NCI-H2107 treated with DMSO at 0.1 percent for 48 hours (cell line): ENCODE measurements at regions not wholly inside any gene's neighbourhood (a gene's known extent, or its start where the extent isn't known, plus 50 kb on each side); places are given as distances from the start of the nearest gene placed in this dataset.
"Not testable (repeated sequence)": the region's sequence is repeated elsewhere in the genome, so short reads cannot be mapped to it uniquely, and the experiment has no call there.

ENCODE experiments used
- DNase-seq: peaks from one replicate; lab custom pipeline; 2025; ENCODE audit not compliant: unreplicated experiment; lab: John Stamatoyannopoulos, UW

GRCh38 chr6:74733830-74734620 lies 471.8 kb downstream of the COL12A1 start:
- no peak for DNase-seq

GRCh38 chr6:74731931-74732330 lies 473.9 kb downstream of the COL12A1 start:
- DNase-seq: no peak

GRCh38 chr6:74731204-74731603 lies 474.6 kb downstream of the COL12A1 start:
- DNase-seq: no peak

GRCh38 chr6:74720923-74721322 lies 484.9 kb downstream of the COL12A1 start:
- DNase-seq: no peak

GRCh38 chr6:74717591-74717990 lies 488.3 kb downstream of the COL12A1 start:
- DNase-seq: no peak

- DNase-seq: no peak
Measured at GRCh38 chr6:74715355-74716085, 490.3 kb downstream of the COL12A1 start.

- no peak for DNase-seq
Measured at GRCh38 chr6:74713941-74714340, 491.9 kb downstream of the COL12A1 start.

- no peak for DNase-seq
Measured at GRCh38 chr6:74705451-74705850, 500.4 kb downstream of the COL12A1 start.

GRCh38 chr6:74704540-74704939 lies 501.3 kb downstream of the COL12A1 start:
- not testable (repeated sequence) for DNase-seq

- no peak for DNase-seq
Measured at GRCh38 chr6:74690365-74690764, 515.5 kb downstream of the COL12A1 start.

GRCh38 chr6:74689601-74690000 lies 516.3 kb downstream of the COL12A1 start:
- no peak for DNase-seq

- DNase-seq: no peak
Measured at GRCh38 chr6:74677463-74677862, 528.4 kb downstream of the COL12A1 start.

GRCh38 chr6:74676906-74677305 lies 528.9 kb downstream of the COL12A1 start:
- no peak for DNase-seq

GRCh38 chr6:74674377-74674776 lies 531.5 kb downstream of the COL12A1 start:
- no peak for DNase-seq

GRCh38 chr6:74671558-74672025 lies 534.3 kb downstream of the COL12A1 start:
- no peak for DNase-seq

- no peak for DNase-seq
Measured at GRCh38 chr6:74658391-74658790, 547.5 kb downstream of the COL12A1 start.

- no peak for DNase-seq
Measured at GRCh38 chr6:74657931-74658330, 547.9 kb downstream of the COL12A1 start.

GRCh38 chr6:74657011-74657410 lies 548.8 kb downstream of the COL12A1 start:
- no peak for DNase-seq

- no peak for DNase-seq
Measured at GRCh38 chr6:74656453-74656852, 549.4 kb downstream of the COL12A1 start.

- no peak for DNase-seq
Measured at GRCh38 chr6:74654296-74654695, 551.6 kb downstream of the COL12A1 start.

GRCh38 chr6:74651948-74652842 lies 553.7 kb downstream of the COL12A1 start:
- DNase-seq: no peak
